GM18867 (cell line): ENCODE measurements at regions not wholly inside any gene's neighbourhood (a gene's known extent, or its start where the extent isn't known, plus 50 kb on each side); places are given as distances from the start of the nearest gene placed in this dataset.

ENCODE experiments used
- ATAC-seq: cut with Tn5 transposase; IDR thresholded peaks from one replicate; pipeline ENCODE4 v1.9.1; 2021; ENCODE audit warnings: mild to moderate bottlenecking, moderate library complexity; ENCODE audit not compliant: unreplicated experiment

GRCh38 chr11:16448123-16448717 is 91.9 kb upstream of the SOX6 start:
- no peak for ATAC-seq

GRCh38 chr11:16441461-16441860 is 85.1 kb upstream of the SOX6 start:
- no peak for ATAC-seq

GRCh38 chr11:16440136-16440535 is 83.8 kb upstream of the SOX6 start:
- ATAC-seq: no peak

GRCh38 chr11:16434036-16434435 is 77.7 kb upstream of the SOX6 start:
- no peak for ATAC-seq

- ATAC-seq: no peak
Measured at GRCh38 chr11:16430674-16431073, 74.3 kb upstream of the SOX6 start.

- no peak for ATAC-seq
Measured at GRCh38 chr11:16421826-16422225, 65.5 kb upstream of the SOX6 start.

- ATAC-seq: peak; percentile 82
Measured at GRCh38 chr11:16418428-16419097, 62.2 kb upstream of the SOX6 start.

GRCh38 chr11:16412525-16413172 is 56.3 kb upstream of the SOX6 start:
- peak; percentile 94 for ATAC-seq

GRCh38 chr11:16410479-16410878 is 54.1 kb upstream of the SOX6 start:
- no peak for ATAC-seq

GRCh38 chr11:16408619-16409018 is 52.3 kb upstream of the SOX6 start:
- ATAC-seq: no peak

- no peak for ATAC-seq
Measured at GRCh38 chr11:16406226-16406625, 49.9 kb upstream of the SOX6 start.
